Panc1 (cell line): ENCODE measurements at regions not wholly inside any gene's neighbourhood (a gene's known extent, or its start where the extent isn't known, plus 50 kb on each side); places are given as distances from the start of the nearest gene placed in this dataset.

Experiments
- ATAC-seq: fragments of 200-7000 bp; cut with Tn5 transposase; 2 replicates; pipeline ENCODE4 v1.9.1; 2020; ENCODE audit warnings: mild to moderate bottlenecking, moderate library complexity
- BruUV-seq: library from RNA; stranded (reverse); fragments of 400-500 nt; replicated peaks from 2 replicates; lab custom pipeline; 2021; lab: Mats Ljungman, UMichigan
- CTCF ChIA-PET: fragments of 300-600 bp; sonication (Branson Sonifier 250); formaldehyde crosslinking; loops from one replicate; lab custom pipeline; 2022; ENCODE audit warnings: antibody characterized with exemption; lab: Charles Lee
- POLR2A ChIA-PET: fragments of 300-600 bp; sonication (Branson Sonifier 250); formaldehyde crosslinking; loops from one replicate; lab custom pipeline; 2022; ENCODE audit warnings: antibody characterized with exemption; lab: Charles Lee
- DNase-seq: peaks from one replicate; pipeline ENCODE4 v3.0.0-alpha.2; 2010; ENCODE audit warnings: low read depth, low spot score
- H3K27ac ChIP-seq: 2 replicates; pipeline ENCODE4 v1.5.1; 2011; ENCODE audit warnings: mild to moderate bottlenecking, low read length, inconsistent platforms
- H3K27me3 ChIP-seq: fragments of 200-500 bp; sonication (Bioruptor generic); 2 replicates; pipeline ENCODE4 v1.6.0; 2014; ENCODE audit warnings: low read length, inconsistent platforms; ENCODE audit not compliant: control insufficient read depth, insufficient read depth
- H3K36me3 ChIP-seq: fragments of 200-500 bp; sonication (Bioruptor generic); 2 replicates; pipeline ENCODE4 v1.5.1; 2014; ENCODE audit warnings: inconsistent platforms, mild to moderate bottlenecking, low read length, moderate library complexity; ENCODE audit not compliant: control insufficient read depth, insufficient read depth
- H3K4me1 ChIP-seq: 2 replicates; pipeline ENCODE4 v1.5.1; 2011; ENCODE audit warnings: inconsistent platforms, mild to moderate bottlenecking, low read length, moderate library complexity; ENCODE audit not compliant: control insufficient read depth, insufficient read depth
- H3K4me3 ChIP-seq, 2 experiments: 2 replicates each; pipeline ENCODE4 v1.5.1; 2011 to 2012; ENCODE audit warnings: low read depth in 2 of 2, low read length in 2 of 2, mild to moderate bottlenecking in 2 of 2, inconsistent platforms in 1 of 2, moderate library complexity in 1 of 2
- H3K9me3 ChIP-seq: fragments of 200-500 bp; sonication (Bioruptor generic); 2 replicates; pipeline ENCODE4 v1.5.1; 2014; ENCODE audit warnings: low read depth, mild to moderate bottlenecking, inconsistent platforms, low read length, moderate library complexity; ENCODE audit not compliant: control insufficient read depth, insufficient read depth
- CTCF ChIP-seq: fragments of 450-650 bp; IDR thresholded peaks from 2 replicates; pipeline ENCODE4 v1.5.1; 2017; ENCODE audit warnings: mild to moderate bottlenecking
- POLR2AphosphoS5 ChIP-seq: IDR thresholded peaks from 2 replicates; pipeline ENCODE4 v1.6.1; 2012; ENCODE audit warnings: mild to moderate bottlenecking, low read depth, low read length, moderate library complexity
- REST ChIP-seq, 2 experiments: IDR thresholded peaks; 2 replicates each; pipeline ENCODE4 v1.6.1; 2011 to 2012; ENCODE audit warnings: low read depth in 2 of 2, control low read depth in 1 of 2, low read length in 1 of 2, mild to moderate bottlenecking in 1 of 2, moderate library complexity in 1 of 2; ENCODE audit not compliant: insufficient read depth in 1 of 2
- SIN3A ChIP-seq: IDR thresholded peaks from 2 replicates; pipeline ENCODE4 v1.6.1; 2012; ENCODE audit warnings: low read depth, mild to moderate bottlenecking, low read length, moderate library complexity, borderline replicate concordance; ENCODE audit not compliant: insufficient read depth
- TCF7L2 ChIP-seq: IDR thresholded peaks from 2 replicates; pipeline ENCODE4 v1.6.1; 2011; ENCODE audit warnings: mild to moderate bottlenecking, low read depth, low read length, inconsistent platforms
- in situ Hi-C: cut with HindIII; loops from 2 replicates; pipeline ENCODE4 v1.10.0; 2016; ENCODE audit warnings: low sequenced_read_pairs, low pct_unique_long_range_greater_than_20kb
- intact Hi-C: fragments of 100-400 bp; cut with micrococcal nuclease; formaldehyde crosslinking; loops from one replicate; pipeline ENCODE4 v1.10.0; 2022; ENCODE audit not compliant: unreplicated experiment

- in situ Hi-C loops = no loop called here
- Histone ChIP-seq H3K9me3 (no peaks in the 10 kb centered on the region), H3K4me1 (no peaks in the 10 kb centered on the region), H3K27me3 (no peaks in the 10 kb centered on the region), H3K36me3 (no peaks in the 10 kb centered on the region), H3K27ac (no peak overlapping the region), H3K4me3 (no peak overlapping the region)
- no TSS peak for BruUV-seq
- intact Hi-C loops = no loop called here
- ChIA-PET CTCF (no interaction called here), POLR2A (no interaction called here)
- DNase-seq = no peak
- no peak for ATAC-seq
- no peak for TF ChIP-seq REST (IDR thresholded peaks at IDR 0.05; ENCODE audit: insufficient read depth in 1 of 2, low read depth in 2 of 2, low read length in 1 of 2)
- TF ChIP-seq SIN3A = no peak
- TF ChIP-seq POLR2AphosphoS5 = no peak
- no peak for TF ChIP-seq CTCF
- TF ChIP-seq TCF7L2 = no peak
These were observed 373.3 kb downstream of the CHSY3 start for GRCh38 chr5:130277522-130277921.

- ChIA-PET POLR2A (no interaction called here), CTCF (no interaction called here)
- ATAC-seq = no peak
- intact Hi-C loops (no loop called here), in situ Hi-C loops (no loop called here)
- no peaks in the 10 kb centered on the region for H3K4me1 ChIP-seq
- H3K9me3 ChIP-seq = no peaks in the 10 kb centered on the region
- no peak for DNase-seq
- no TSS peak for BruUV-seq
- H3K36me3 ChIP-seq = no peaks in the 10 kb centered on the region
- no peaks in the 10 kb centered on the region for H3K27me3 ChIP-seq
- H3K27ac ChIP-seq = no peak overlapping the region
- no peak overlapping the region for H3K4me3 ChIP-seq
- no peak for TF ChIP-seq TCF7L2
- TF ChIP-seq SIN3A = no peak
- TF ChIP-seq REST (IDR thresholded peaks at IDR 0.05; ENCODE audit: insufficient read depth in 1 of 2, low read depth in 2 of 2, low read length in 1 of 2) = no peak
- no peak for TF ChIP-seq POLR2AphosphoS5
- TF ChIP-seq CTCF = no peak
These were observed 372.7 kb downstream of the CHSY3 start for GRCh38 chr5:130277002-130277401.
